Astrocyte of the cerebellum (primary cell): ENCODE measurements at regions not wholly inside any gene's neighbourhood (a gene's known extent, or its start where the extent isn't known, plus 50 kb on each side); places are given as distances from the start of the nearest gene placed in this dataset.

Experiments used
- DNase-seq: peaks from one replicate; pipeline ENCODE4 v3.0.0-alpha.2; 2011; ENCODE audit warnings: low read depth
- H3K4me3 ChIP-seq: 2 replicates; pipeline ENCODE4 v1.5.1; 2011; ENCODE audit warnings: mild to moderate bottlenecking, low read depth, low read length, moderate library complexity
- in situ Hi-C: cut with HindIII; loops from 2 replicates; pipeline ENCODE4 v1.10.0; 2017; ENCODE audit warnings: low sequenced_read_pairs
- TF ChIP-seq, protein P1 (sequence below): IDR thresholded peaks from 2 replicates; pipeline ENCODE4 v1.5.1; 2012; ENCODE audit warnings: low read length, low read depth, moderate library complexity, mild to moderate bottlenecking; ENCODE audit errors: missing control alignments

DNA sequence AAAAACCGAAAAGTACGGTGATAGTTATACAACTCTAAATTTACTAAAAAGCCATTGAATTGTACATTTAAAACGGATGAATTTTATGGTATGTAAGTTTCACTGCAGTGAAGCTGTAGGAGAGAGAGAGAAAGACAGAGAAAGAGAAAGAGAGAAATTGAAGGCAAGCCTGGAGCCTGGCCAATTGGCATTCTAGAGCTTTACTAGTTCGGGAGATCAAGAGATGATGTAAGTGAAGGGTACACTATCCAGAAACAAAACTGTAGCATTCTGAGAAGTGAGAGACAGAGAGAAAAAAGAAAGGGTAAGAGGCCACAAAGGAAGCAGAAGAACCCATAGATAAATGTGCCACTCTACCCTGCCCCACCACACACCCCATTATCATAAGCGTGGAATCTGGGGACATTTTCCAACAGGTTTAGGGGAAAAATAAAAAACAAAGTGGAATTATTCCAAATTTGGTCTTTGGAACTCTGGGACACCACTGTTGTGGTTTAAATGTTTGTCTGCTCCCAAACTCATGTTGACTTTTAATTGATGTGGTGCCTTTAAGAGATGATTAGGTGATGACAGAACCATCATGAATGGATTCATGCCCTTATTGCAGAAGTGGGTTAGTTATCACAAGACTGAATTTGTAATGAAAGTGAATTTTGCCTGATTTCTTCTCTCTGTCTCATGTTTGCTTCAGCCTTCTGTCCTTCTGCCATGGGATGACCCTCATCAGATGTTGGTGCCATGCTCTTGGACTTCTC lies 123.0 kb upstream of the PLS3 start:
- TF ChIP-seq, protein P1, sequence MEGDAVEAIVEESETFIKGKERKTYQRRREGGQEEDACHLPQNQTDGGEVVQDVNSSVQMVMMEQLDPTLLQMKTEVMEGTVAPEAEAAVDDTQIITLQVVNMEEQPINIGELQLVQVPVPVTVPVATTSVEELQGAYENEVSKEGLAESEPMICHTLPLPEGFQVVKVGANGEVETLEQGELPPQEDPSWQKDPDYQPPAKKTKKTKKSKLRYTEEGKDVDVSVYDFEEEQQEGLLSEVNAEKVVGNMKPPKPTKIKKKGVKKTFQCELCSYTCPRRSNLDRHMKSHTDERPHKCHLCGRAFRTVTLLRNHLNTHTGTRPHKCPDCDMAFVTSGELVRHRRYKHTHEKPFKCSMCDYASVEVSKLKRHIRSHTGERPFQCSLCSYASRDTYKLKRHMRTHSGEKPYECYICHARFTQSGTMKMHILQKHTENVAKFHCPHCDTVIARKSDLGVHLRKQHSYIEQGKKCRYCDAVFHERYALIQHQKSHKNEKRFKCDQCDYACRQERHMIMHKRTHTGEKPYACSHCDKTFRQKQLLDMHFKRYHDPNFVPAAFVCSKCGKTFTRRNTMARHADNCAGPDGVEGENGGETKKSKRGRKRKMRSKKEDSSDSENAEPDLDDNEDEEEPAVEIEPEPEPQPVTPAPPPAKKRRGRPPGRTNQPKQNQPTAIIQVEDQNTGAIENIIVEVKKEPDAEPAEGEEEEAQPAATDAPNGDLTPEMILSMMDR = no peak
- no peak for DNase-seq
- in situ Hi-C loops = no loop called here
- H3K4me3 ChIP-seq = no peak overlapping the region

DNA sequence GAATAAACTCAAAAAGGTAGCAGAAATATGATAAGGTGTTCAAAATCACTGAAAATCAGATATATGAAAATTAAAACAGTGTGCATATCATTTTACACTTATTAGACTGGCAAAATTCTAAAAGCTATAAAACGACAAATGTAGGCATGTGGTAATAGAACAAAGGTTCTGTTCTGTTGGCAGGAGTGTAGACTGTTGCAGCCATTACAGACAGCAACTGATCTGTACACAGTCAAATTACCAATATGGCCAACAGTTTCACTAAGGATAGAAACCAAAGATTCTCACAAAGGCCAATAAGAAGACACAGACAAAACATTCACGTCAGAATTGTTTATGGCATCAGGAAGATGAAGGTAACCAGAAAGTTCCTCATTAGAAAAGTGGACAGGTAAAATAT lies 112.8 kb upstream of the PLS3 start:
- TF ChIP-seq, protein P1 = no peak
- no peak for DNase-seq
- in situ Hi-C loops = no loop called here
- no peak overlapping the region for H3K4me3 ChIP-seq

DNA sequence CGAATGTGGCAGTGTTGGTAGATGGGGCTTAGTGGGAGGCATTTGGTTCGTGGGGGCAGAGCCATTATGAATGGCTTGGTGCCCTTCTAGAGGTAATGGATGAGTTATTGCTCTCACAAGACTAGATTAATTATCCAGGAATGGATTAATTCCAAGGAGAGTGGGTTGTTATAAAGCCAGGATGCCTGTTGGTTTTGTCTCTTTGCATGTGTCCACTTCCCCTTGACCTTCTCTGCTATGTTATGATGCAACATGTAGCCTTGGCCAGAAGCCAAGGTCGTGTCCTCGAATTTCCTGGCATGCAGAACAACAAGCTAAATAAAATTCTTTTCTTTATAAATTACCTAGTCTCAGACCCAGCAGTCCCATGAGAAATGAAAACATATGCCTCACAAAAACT lies 111.2 kb upstream of the PLS3 start:
- in situ Hi-C loops = no loop called here
- DNase-seq = peak; percentile 46

DNA sequence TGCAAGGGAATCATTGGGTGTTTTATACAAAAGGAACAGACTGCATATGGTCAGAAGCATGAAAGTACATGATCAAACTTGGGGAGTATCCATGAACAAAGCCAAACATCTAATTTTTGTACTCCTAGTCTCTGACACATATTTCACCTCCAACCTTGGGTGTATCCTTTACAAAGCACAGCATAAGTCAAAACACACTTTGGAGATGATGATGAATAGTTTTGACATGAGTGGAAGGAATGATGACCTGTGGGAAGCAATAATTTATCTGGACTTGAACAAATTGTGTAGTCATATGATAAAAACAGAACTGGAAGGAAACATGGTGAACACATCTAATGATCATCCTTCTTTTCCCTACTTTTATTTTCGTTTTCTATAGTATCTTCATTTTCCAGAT lies 108.7 kb upstream of the PLS3 start:
- no peak for DNase-seq
- H3K4me3 ChIP-seq = no peak overlapping the region
- in situ Hi-C loops = no loop called here

More for the DNA sequence above, 111.2 kb upstream of the PLS3 start:
- TF ChIP-seq, protein P1 = no peak
- no peak overlapping the region for H3K4me3 ChIP-seq

DNA sequence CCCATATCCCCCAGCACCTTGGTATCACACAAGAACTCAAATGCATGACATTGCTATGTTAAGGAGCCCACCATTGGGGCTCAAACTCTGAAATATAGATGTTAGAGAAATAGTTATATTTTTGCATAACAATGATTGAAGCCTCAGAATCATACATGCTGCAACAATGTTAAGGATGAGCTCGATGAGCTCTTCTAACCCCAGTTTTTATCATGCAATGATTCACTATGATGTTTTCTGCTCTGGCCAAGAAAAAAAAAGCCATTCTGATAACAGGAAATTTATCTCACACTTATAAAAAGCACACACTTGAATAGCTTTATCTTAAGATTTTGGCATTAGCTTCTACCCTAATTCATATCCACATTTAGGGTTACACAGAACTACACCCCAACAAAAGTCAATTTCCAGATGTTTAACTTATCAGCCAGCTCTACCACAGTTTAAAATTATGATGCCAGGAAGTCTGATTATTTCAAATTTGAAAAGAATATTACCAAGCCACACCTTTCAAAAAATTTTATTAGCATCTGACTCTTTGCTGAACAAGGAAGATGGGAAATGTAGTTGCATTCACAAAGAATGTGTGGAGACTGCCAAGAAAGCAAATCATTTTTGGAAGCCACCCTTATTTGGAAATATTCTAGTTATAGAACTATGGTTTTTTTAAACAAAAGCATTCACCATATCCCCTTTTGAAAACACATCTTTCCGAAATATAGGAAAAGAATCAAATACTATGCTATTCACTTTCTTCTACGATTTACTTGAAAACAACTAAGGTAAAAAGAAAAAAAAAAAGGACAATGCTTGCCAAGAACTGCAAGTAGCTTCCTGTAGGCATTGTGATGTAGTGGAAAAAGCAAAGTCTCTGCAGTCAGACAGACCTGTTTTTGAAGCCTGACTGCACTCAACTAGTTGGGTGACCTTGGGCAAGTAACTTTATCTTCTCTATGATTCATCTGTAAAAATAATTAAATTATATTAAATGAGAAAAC lies 100.8 kb upstream of the PLS3 start:
- no peak overlapping the region for H3K4me3 ChIP-seq
- in situ Hi-C loops = no loop called here
- TF ChIP-seq, protein P1 = no peak
- DNase-seq = no peak

More for the DNA sequence above, 108.7 kb upstream of the PLS3 start:
- TF ChIP-seq, protein P1 = no peak

DNA sequence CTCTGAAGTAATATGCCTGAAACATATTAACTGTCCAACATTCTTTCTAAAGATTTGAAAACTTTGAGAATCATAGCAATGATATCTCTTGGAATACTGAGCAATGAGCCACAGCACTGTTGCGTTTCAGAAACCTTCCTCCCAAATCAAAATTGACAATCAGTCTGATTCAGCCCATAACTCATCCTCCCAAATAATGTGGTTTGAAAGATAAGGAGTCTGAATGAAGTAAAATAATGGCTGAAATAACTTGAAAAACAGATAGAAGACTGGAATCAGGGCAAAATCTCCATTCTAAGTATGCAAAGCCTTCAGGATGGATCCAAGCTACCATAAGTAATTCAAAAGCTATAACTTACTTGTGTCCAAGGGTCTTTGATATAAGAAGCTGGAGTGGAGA lies 98.6 kb upstream of the PLS3 start:
- in situ Hi-C loops = no loop called here
- TF ChIP-seq, protein P1 = no peak
- no peak for DNase-seq

More for the DNA sequence above, 98.6 kb upstream of the PLS3 start:
- H3K4me3 ChIP-seq = no peak overlapping the region
